IMR-90 (cell line): ENCODE measurements at regions not wholly inside any gene's neighbourhood (a gene's known extent, or its start where the extent isn't known, plus 50 kb on each side); places are given as distances from the start of the nearest gene placed in this dataset.

Source experiments
- ATAC-seq: fragments of 200-7000 bp; cut with Tn5 transposase; 2 replicates; pipeline ENCODE4 v1.9.1; 2020; ENCODE audit warnings: low read depth, mild to moderate bottlenecking, moderate library complexity
- BruUV-seq: library from RNA; stranded (reverse); fragments of 400-500 nt; replicated peaks from 2 replicates; lab custom pipeline; 2021; lab: Mats Ljungman, UMichigan
- CTCF ChIA-PET: fragments of 300-600 bp; formaldehyde crosslinking; extraction: SDS; loops from one replicate; lab custom pipeline; 2021; ENCODE audit warnings: antibody characterized with exemption; lab: Yijun Ruan, JAX
- POLR2A ChIA-PET: fragments of 300-600 bp; sonication (Branson Sonifier 250); formaldehyde crosslinking; loops from one replicate; lab custom pipeline; 2022; ENCODE audit warnings: antibody characterized with exemption; ENCODE audit not compliant: unreplicated experiment; lab: Charles Lee
- DNase-seq: peaks from one replicate; pipeline ENCODE4 v3.0.0; 2013
- H2AFZ ChIP-seq: replicated peaks from 2 replicates; pipeline ENCODE3; 2013; ENCODE audit warnings: low read length, mild to moderate bottlenecking; ENCODE audit not compliant: poor library complexity
- H2AK5ac ChIP-seq: 2 replicates; pipeline ENCODE4 v1.6.1; 2013; ENCODE audit warnings: low read depth, low read length, inconsistent platforms
- H2AK9ac ChIP-seq: replicated peaks from 2 replicates; pipeline ENCODE3; 2013; ENCODE audit warnings: mild to moderate bottlenecking, low read depth, low read length, moderate library complexity; ENCODE audit not compliant: poor library complexity
- H2BK120ac ChIP-seq: 2 replicates; pipeline ENCODE4 v1.6.1; 2013; ENCODE audit warnings: low read depth, low read length, inconsistent platforms
- H2BK15ac ChIP-seq: 3 replicates; pipeline ENCODE4 v1.6.1; 2013; ENCODE audit warnings: low read depth, low read length, inconsistent platforms
- H2BK20ac ChIP-seq: 2 replicates; pipeline ENCODE4 v1.6.1; 2013; ENCODE audit warnings: low read depth, mild to moderate bottlenecking, inconsistent platforms, low read length, moderate library complexity
- H2BK5ac ChIP-seq: 2 replicates; pipeline ENCODE4 v1.6.1; 2013; ENCODE audit warnings: mild to moderate bottlenecking, low read depth, low read length, inconsistent platforms; ENCODE audit not compliant: poor library complexity, severe bottlenecking
- H3K14ac ChIP-seq: replicated peaks from 2 replicates; pipeline ENCODE4 v1.6.1; 2013; ENCODE audit warnings: low read depth, low read length, inconsistent platforms
- H3K18ac ChIP-seq: 2 replicates; pipeline ENCODE4 v1.6.1; 2013; ENCODE audit warnings: low read depth, low read length, control low read depth
- H3K23ac ChIP-seq: 2 replicates; pipeline ENCODE4 v1.6.1; 2013; ENCODE audit warnings: low read depth, low read length, inconsistent platforms
- H3K27ac ChIP-seq: 2 replicates; pipeline ENCODE4 v1.5.1; 2013; ENCODE audit warnings: mild to moderate bottlenecking, control low read depth, low read length; ENCODE audit not compliant: insufficient read depth
- H3K27me3 ChIP-seq: 2 replicates; pipeline ENCODE4 v1.6.1; 2013; ENCODE audit warnings: low read length; ENCODE audit not compliant: control insufficient read depth, insufficient read depth
- H3K36me3 ChIP-seq: 2 replicates; pipeline ENCODE4 v1.6.1; 2013; ENCODE audit warnings: low read length, mixed read lengths; ENCODE audit not compliant: control insufficient read depth, insufficient read depth
- H3K4ac ChIP-seq: 2 replicates; pipeline ENCODE4 v1.6.1; 2013; ENCODE audit warnings: low read depth, low read length, inconsistent platforms
- H3K4me1 ChIP-seq: 2 replicates; pipeline ENCODE4 v1.6.1; 2013; ENCODE audit warnings: low read length, mixed read lengths; ENCODE audit not compliant: control insufficient read depth, insufficient read depth
- H3K4me2 ChIP-seq: 2 replicates; pipeline ENCODE4 v1.6.1; 2013; ENCODE audit warnings: low read depth, mild to moderate bottlenecking, control low read depth, low read length, moderate library complexity
- H3K4me3 ChIP-seq: 2 replicates; pipeline ENCODE4 v1.5.1; 2013; ENCODE audit warnings: low read depth, mild to moderate bottlenecking, control low read depth, low read length, moderate library complexity; ENCODE audit not compliant: insufficient read depth
- H3K56ac ChIP-seq: 2 replicates; pipeline ENCODE4 v1.6.1; 2013; ENCODE audit warnings: low read length, inconsistent platforms; ENCODE audit not compliant: insufficient read depth; ENCODE audit errors: extremely low read depth
- H3K79me1 ChIP-seq, 2 experiments: 2 replicates each; pipeline ENCODE4 v1.6.1; 2013; ENCODE audit warnings: low read length in 2 of 2, inconsistent platforms in 1 of 2, low read depth in 1 of 2
- H3K9ac ChIP-seq: 2 replicates; pipeline ENCODE4 v1.6.1; 2013; ENCODE audit warnings: low read depth, low read length, control low read depth
- H3K9me1 ChIP-seq: 2 replicates; pipeline ENCODE4 v1.6.1; 2013; ENCODE audit warnings: low read length, inconsistent platforms; ENCODE audit not compliant: insufficient read depth
- H3K9me3 ChIP-seq: 2 replicates; pipeline ENCODE4 v1.6.1; 2013; ENCODE audit warnings: low read length; ENCODE audit not compliant: control insufficient read depth, insufficient read depth
- H4K20me1 ChIP-seq: 2 replicates; pipeline ENCODE4 v1.6.1; 2013; ENCODE audit warnings: low read length, inconsistent platforms; ENCODE audit not compliant: insufficient read depth
- H4K5ac ChIP-seq: 2 replicates; pipeline ENCODE4 v1.6.1; 2013; ENCODE audit warnings: mild to moderate bottlenecking, low read depth, low read length, control low read depth
- H4K8ac ChIP-seq, 2 experiments: 2 replicates each; pipeline ENCODE4 v1.6.1; 2013; ENCODE audit warnings: low read depth in 2 of 2, low read length in 2 of 2, control low read depth in 1 of 2, inconsistent platforms in 1 of 2
- H4K91ac ChIP-seq: 2 replicates; pipeline ENCODE4 v1.6.1; 2013; ENCODE audit warnings: low read depth, low read length, inconsistent platforms; ENCODE audit not compliant: insufficient read depth
- NFE2L2 ChIP-seq: fragments of 150-350 bp; IDR thresholded peaks from 2 replicates; pipeline ENCODE4 v1.6.1; 2016; ENCODE audit warnings: low read depth, mild to moderate bottlenecking, low read length
- WGBS, 2 experiments: methylation state at CpG; one replicate each; pipeline versions ENCODE4 v1.1.5 to v1.1.7; 2013; ENCODE audit warnings: missing lambda C conversion rate in 2 of 2; ENCODE audit not compliant: insufficient read length in 1 of 2; ENCODE audit errors: extremely low coverage in 2 of 2; 5-methylcytosine and 5-hydroxymethylcytosine counted together
- dilution Hi-C: fragments of 300-500 bp; cut with HindIII; formaldehyde crosslinking; loops from one replicate; pipeline ENCODE4 v1.14.3; 2018; ENCODE audit warnings: low sequenced_read_pairs; ENCODE audit not compliant: unreplicated experiment
- in situ Hi-C: fragments of 300-500 bp; cut with MboI; formaldehyde crosslinking; loops from 3 replicates; pipeline ENCODE4 v1.14.3; 2019; ENCODE audit warnings: low sequenced_read_pairs, inconsistent platforms, mixed read lengths
- intact Hi-C: fragments of 100-400 bp; cut with micrococcal nuclease; formaldehyde crosslinking; loops from 2 replicates; pipeline ENCODE4 v1.10.0; 2022

DNA sequence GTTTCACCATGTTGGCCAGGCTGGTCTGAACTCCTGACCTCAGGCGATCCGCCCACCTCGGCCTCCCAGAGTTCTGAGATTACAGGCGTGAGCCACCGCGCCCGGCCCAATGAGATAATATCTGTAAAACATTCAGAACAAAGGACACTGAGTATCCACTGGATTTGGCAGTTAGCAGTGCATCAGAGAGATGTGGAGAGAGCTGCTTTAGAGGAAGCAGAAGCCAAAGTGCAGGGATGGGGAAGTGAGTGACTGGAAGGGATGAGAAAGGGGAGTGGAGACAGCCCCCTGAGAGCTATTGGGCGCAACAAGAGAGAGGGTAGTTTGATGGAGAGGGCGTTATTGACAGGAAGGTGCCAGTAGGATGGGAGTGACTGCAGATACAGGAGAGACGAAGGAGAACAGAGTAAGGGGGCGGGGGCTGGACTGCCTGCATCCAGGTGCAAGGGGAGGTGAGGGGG lies 157.5 kb upstream of the SHB start:
- Histone ChIP-seq H2BK15ac (no peak overlapping the region), H3K27ac (no peak overlapping the region), H3K4me2 (no peak overlapping the region), H3K9me1 (no peaks in the 10 kb centered on the region), H2AK9ac (peak overlapping the region; percentile 62), H3K4ac (no peak overlapping the region), H4K91ac (no peak overlapping the region), H3K9me3 (no peaks in the 10 kb centered on the region), H2AFZ (peak overlapping the region; percentile 81), H3K23ac (no peak overlapping the region), H3K79me1 (no peaks in the 10 kb centered on the region), H3K56ac (no peak overlapping the region), H3K4me1 (0 out of 2 replicates have a peak, but pooled peaks cover 2% of the 10 kb centered on the region), H4K20me1 (no peaks in the 10 kb centered on the region), H3K27me3 (peaks cover 36% of the 10 kb centered on the region), H3K14ac (no peak overlapping the region), H4K8ac (no peak overlapping the region), H3K9ac (no peak overlapping the region), H4K5ac (no peak overlapping the region), H2AK5ac (no peak overlapping the region; the same call in 1 of the 2 replicates), H2BK5ac (no peak overlapping the region), H2BK120ac (0 out of 2 replicates have a peak overlapping the region, but pooled peaks have one; percentile 32), H3K36me3 (no peaks in the 10 kb centered on the region), H3K4me3 (no peak overlapping the region), H2BK20ac (no peak overlapping the region), H3K18ac (no peak overlapping the region)
- ChIA-PET CTCF (no interaction called here), POLR2A (no interaction called here)
- dilution Hi-C loops: no loop called here
- ATAC-seq: no peak
- peak; percentile 4 for DNase-seq
- no TSS peak for BruUV-seq
- intact Hi-C loops: no loop called here
- in situ Hi-C loops: no loop called here
- TF ChIP-seq NFE2L2: no peak
- WGBS, 2 experiments: 0% methylated on average over 1 of the region's 11 CpGs; no CpG with 5 or more reads in 1 of the 2 experiments
